Epithelial cell of esophagus (primary cell): ENCODE measurements at regions not wholly inside any gene's neighbourhood (a gene's known extent, or its start where the extent isn't known, plus 50 kb on each side); places are given as distances from the start of the nearest gene placed in this dataset.
A peak's percentile ranks its signal among the peaks of the same experiment; 100 is the strongest.

Experiments
- DNase-seq: peaks from one replicate; pipeline ENCODE4 v3.0.0; 2010; ENCODE audit warnings: low read depth
- H3K4me3 ChIP-seq: 2 replicates; pipeline ENCODE4 v1.5.1; 2011; ENCODE audit warnings: mild to moderate bottlenecking, low read length, control low read depth
- TF ChIP-seq, protein P1 (sequence below): IDR thresholded peaks from 2 replicates; pipeline ENCODE4 v1.5.1; 2011; ENCODE audit warnings: low read depth, mild to moderate bottlenecking, low read length, control low read depth, inconsistent platforms; ENCODE audit not compliant: insufficient read depth; ENCODE audit errors: missing control alignments

DNA sequence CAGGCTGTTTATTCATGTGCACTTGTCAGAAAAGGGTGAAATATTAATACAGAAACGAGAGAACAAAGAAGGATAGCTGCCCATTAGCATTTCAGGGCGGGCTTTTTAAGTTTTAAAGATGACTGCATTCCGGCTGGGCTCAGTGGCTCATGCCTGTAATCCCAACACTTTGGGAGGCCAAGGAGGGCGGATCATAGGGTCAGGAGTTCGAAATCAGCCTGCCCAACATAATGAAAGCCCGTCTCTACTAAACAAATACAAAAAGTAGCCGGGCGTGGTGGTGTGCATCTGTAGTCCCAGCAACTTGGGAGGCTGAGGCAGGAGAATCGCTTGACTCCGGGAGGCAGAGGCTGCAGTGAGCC lies 130.5 kb downstream of the HFE start:
- peak; percentile 38 for DNase-seq
- H3K4me3 ChIP-seq, result peak overlapping the region; percentile 79

DNA sequence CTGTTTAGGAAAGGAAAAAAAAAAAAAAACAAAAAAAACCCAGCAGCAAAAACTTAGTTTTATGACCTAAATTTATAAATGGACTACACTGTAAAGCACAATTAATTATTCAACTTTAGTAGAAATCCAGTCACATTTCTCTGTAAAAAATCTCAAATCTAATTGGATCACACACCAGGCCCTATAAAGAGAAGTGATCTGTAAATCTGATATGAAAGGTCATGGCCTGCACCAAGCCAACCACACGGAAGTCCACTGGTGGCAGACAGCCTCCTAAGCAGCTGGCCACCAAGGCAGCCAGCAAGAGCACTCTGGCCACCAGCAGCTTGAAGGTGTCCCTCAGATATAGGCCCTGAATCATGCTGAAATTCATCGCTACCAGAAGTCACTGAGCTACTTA lies 131.6 kb downstream of the HFE start:
- no peak for DNase-seq
- TF ChIP-seq, protein P1, sequence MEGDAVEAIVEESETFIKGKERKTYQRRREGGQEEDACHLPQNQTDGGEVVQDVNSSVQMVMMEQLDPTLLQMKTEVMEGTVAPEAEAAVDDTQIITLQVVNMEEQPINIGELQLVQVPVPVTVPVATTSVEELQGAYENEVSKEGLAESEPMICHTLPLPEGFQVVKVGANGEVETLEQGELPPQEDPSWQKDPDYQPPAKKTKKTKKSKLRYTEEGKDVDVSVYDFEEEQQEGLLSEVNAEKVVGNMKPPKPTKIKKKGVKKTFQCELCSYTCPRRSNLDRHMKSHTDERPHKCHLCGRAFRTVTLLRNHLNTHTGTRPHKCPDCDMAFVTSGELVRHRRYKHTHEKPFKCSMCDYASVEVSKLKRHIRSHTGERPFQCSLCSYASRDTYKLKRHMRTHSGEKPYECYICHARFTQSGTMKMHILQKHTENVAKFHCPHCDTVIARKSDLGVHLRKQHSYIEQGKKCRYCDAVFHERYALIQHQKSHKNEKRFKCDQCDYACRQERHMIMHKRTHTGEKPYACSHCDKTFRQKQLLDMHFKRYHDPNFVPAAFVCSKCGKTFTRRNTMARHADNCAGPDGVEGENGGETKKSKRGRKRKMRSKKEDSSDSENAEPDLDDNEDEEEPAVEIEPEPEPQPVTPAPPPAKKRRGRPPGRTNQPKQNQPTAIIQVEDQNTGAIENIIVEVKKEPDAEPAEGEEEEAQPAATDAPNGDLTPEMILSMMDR, result no peak
- no peak overlapping the region for H3K4me3 ChIP-seq

More for the DNA sequence above, 130.5 kb downstream of the HFE start:
- TF ChIP-seq, protein P1, result no peak

DNA sequence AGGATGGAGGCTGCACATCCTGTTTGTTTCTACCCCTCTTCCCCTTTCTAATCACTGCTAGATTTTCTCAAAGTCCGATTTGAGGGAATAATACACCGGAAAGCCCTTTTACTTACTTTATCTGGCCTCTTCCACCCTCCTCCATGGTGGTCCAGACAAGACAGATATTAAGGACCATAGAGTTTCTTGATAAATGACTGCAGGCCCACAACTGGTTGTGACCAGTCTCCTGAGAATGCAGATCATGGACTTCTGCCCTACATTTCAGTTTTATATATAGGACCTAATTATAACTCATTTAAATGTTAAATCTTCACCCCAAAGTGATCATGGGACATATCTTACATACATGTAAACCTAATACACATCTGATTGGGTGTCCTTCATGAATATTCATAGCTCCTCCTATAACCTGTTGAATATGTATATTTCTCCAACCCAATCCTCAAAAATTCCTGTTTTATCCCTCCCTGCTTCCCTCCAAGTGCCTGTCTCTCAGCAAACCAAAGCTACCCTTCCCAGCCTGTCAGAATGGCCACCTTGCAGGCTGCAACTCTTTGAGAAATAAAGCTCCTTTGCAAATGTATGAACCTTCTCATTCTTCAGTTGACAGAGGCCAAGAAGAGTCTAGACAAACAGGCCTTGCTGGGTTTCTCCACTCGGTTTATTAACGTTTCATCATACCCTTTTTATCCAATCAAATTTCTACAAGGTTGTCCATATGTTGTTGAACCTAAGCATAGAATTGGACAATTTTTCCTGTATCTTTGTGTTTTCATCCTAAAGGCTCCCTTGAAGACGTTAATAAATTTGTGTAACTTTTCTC lies 133.1 kb downstream of the HFE start:
- no peak overlapping the region for H3K4me3 ChIP-seq
- DNase-seq, result no peak
- TF ChIP-seq, protein P1, result no peak

DNA sequence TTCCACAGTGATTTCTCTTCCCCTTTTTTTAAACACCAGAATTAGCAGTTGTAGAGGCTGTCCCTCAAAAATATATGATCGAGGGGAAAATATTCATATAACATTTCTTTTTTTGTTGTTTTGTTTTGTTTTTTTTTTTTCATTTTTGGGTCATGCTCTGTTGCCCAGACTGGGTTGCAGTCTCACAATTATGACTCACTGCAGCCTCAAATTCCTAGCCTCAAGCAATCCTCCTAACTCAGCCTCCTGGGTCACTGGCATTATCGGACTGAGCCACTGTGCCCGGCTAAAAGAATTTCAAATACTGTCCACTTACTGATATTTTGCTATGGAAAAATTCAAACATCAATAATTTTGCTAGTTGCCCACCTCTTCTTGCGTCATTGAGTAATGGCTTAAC lies 134.0 kb downstream of the HFE start:
- H3K4me3 ChIP-seq, result no peak overlapping the region
- TF ChIP-seq, protein P1, result no peak
- DNase-seq, result no peak

DNA sequence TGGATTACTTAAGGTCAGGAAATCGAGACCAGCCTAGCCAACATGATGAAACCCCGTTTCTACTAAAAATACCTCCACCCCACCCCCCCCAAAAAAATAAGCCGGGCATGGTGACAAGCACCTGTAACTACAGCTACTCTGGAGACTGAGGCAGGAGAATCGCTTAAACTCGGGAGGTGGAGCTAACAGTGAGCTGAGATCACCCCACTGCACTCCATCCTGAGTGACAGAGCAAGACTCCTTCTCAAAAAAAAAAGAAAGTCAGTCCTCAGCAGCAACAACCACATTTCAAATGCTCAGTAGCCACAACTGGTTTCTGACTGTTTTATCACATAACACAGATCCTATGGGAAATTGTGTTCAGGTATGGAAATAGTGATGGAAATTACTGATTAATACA lies 135.3 kb downstream of the HFE start:
- DNase-seq, result no peak
- TF ChIP-seq, protein P1, result no peak
- H3K4me3 ChIP-seq, result no peak overlapping the region

DNA sequence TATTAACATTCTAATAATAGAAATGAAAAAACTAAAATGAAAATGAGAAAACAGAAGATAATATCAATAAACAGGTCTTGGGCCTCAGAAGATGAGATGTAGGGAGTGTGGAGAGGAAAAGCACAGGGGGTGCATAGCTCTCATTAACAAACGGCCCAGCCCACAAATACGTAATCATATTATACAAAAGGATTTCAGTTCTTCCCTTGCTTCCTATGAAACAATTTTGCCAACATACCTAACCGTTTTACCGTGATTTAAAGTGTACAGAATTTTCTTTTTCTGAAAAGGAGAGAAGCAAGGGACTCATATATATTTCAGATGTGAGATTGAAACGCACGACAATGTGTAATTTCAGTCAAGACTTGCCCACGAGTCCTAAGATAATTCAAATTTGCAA lies 136.0 kb downstream of the HFE start:
- TF ChIP-seq, protein P1, result no peak
- peak overlapping the region; percentile 61 for H3K4me3 ChIP-seq
- DNase-seq, result peak; percentile 31
